GM21528 (cell line): ENCODE measurements at regions not wholly inside any gene's neighbourhood (a gene's known extent, or its start where the extent isn't known, plus 50 kb on each side); places are given as distances from the start of the nearest gene placed in this dataset.
A peak's percentile ranks its signal among the peaks of the same experiment; 100 is the strongest.

Source experiments
- ATAC-seq: cut with Tn5 transposase; IDR thresholded peaks from one replicate; pipeline ENCODE4 v1.9.1; 2021; ENCODE audit warnings: mild to moderate bottlenecking, moderate library complexity; ENCODE audit not compliant: unreplicated experiment, low FRiP score

DNA sequence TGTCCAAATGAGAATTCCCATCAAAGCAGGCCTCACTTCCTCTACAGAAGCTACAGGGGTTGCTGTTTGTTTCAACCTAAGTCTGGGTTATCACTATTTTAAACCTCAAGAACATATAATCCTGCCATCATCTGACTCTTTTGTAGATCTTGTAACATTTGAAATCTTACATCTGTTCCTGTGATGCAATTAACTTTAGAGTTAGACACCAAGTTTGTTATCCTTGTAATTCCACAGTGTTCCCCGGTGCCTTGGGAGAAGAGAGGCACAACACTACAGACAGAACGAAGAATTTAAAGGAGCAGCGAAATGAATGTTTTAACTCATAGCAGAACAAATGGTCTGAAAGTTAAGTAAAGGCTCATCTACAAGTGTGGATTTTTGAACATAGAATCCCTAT, 116.1 kb downstream of the UCHL5 start:
- no peak for ATAC-seq

DNA sequence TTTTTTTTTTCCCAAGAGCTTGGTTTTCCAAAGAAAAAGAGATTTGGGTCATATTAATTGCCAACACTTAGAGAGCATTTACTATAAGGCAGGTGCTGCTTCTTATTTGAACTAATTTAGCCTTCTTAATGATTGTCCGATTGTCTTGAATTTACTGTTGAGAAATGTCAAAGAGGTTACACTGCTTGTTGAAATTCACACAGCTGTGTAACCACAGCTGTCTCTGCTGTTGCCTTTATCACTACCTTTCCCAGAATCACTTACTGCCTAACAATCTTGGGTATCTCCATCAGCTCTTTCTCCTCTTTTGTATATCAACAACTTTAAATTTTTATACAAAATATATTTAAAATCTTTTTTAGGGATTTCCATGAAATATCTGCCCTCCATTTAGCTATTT, 115.6 kb downstream of the UCHL5 start:
- ATAC-seq: no peak

DNA sequence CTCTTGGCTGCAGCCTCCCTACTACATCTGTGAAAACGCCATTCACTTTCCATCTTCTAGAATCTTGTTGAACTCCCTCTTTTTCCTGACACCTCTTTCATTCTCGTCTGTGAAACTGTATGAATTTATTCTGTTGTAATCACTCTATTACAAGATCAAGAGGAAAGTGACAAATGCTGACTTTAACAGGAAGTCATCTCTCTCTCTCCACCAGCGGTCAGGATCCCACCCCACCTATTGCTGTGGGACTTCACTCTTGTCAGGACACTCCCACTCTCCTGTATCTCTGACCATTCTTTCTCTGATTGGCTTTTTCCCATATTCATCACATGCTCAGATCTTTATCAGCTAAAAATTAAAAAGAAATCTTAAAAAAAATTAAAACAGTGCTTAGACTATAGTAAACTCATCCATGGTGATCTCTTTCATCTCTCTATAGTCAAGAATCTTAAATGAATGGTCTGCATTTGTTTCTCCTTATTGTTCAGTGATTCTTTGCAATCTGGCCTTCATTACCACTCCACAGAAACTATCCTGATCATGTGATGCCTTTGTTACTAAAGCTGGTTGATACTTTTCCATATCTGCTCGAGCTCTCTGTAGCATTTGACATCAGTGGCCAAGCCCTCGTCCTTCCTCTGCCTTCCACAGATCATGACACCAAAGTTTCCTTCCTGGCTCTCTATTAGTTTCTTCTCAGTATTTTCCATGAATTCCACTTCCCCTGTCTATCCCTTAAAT, 113.6 kb downstream of the UCHL5 start:
- ATAC-seq: no peak

DNA sequence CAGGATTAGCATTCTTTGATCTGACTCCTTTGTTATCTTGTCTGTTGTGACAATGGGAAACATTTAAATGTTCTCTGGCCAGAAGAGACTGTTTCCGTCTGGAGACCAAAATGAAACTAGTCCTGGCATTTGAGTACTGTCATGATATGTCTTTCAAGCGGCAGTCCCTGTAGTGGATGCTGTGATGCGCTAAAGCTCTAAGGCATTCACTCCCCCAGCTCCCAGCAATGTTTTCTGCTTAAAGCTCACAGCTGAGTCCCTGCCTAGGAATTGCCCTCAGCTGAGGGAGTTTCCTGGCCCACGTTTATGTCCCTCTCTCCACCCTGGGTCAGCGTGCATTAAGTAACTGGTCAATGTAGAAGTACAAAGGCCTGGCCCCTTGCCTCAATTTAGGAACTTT, 109.4 kb downstream of the UCHL5 start:
- ATAC-seq: no peak

DNA sequence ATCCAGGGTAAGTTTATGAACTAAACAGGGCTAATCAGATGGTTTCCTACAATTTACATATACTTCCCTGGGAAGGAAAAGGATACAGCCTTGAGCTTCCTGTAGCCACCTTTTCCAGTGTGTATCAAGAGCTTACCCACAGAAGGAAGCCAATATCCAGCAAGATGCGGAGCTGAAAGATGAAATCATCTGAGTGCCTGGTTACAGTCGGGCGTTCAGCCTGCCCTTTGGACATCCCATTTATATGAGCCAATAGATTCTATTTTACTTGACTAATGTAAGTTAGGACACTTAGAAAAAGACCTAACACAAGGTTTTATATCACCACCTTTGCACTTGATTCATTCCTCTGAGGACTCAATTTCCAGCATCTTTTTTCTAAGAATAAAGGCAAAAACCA, 108.2 kb downstream of the UCHL5 start:
- ATAC-seq: no peak

DNA sequence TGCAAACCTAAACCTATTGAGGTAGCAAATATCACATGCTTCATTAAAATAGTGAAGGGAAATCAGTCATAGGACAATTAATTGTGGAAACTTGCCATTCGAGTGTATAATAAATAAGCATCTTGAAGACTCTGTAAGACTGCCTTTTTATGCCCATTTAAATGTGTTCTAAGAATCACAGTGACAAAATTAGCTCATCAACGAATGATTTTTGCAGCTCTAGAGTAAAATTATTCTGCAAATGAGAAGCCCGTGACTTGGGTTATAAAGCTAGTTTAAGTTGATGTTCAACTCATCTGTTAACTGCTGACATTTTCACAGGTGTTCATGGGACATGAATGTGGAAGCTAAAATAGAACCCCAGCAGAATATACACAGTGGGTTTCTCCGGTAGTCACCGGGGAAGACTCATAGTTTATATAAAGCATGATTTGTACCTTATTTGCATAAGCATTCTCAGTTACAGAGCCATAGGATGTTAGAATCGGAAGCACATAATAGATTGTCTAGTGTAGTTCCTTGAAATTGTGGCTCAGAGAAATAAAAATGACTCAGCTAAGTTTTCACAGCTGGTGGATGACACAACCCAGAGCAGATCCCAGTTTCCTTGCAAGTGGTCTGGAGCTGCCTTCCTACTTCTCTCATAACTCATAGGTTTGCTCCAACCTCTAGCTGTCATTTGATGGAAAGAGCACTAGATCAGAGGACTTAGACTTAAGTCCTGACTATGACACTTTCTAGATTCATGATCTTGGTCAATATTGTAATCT, 107.3 kb downstream of the UCHL5 start:
- peak; percentile 96 for ATAC-seq

DNA sequence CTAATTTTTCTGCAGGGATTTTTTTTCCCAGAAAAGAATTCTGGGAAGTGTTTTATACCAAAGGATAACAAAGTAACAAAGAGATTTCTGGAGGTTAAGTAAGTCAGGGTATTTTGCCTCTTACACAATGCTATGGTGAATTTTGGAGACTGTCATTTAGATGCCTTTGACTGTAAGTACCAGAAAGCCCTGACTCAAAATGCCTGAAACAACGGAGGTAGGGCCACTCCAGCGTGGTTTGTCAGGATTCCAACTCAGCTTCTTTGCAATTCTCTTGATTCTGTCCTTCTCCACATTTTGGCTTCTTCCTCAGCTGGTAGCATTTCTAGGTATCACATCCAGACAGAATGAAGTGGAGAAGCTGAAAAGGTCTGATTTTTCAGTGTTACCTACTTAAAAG, 106.5 kb downstream of the UCHL5 start:
- no peak for ATAC-seq

DNA sequence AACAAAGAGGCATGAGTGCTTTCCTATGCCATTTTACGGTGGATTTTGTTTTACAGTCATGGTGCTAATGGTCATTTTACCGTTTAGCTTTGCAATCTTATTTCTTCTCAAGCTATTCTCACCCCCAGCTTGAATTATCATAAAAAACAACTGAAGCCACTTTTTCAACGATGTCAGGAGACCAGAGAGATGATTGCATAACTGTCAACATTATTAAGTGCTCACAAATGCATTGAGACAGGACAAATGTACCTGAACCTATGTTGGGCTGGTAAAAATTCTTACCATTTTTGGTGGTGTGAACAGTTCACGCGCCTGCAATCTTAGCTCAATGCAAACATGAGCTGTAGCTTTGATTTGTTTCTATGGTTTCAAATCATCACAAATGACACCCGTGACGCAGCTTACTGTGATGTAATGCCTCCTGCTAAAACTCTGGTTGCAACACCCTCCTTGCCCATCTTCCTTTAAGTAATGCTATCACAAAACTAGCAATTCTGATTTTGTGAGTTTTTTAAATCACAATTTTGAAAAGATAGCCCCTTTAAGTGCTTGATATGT, 104.4 kb downstream of the UCHL5 start:
- ATAC-seq: no peak

DNA sequence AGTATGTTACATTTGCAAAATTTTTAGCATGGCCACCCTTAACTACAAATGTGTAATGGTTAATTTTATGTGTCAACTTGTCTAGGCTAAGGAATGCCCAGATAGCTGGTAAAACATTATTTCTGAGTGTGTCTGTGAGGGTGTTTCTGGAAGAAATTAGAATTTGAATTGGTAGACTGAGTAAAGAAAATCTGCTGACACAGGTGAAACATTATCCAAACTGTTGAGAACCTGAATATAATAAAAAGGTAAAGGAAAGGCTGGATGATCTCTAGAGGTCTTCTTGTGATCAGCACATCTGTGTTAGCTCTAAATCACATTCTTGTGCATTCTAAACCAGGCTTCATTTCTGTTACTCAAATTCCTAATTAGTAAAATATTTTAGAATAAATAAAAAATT, 100.8 kb downstream of the UCHL5 start:
- no peak for ATAC-seq

DNA sequence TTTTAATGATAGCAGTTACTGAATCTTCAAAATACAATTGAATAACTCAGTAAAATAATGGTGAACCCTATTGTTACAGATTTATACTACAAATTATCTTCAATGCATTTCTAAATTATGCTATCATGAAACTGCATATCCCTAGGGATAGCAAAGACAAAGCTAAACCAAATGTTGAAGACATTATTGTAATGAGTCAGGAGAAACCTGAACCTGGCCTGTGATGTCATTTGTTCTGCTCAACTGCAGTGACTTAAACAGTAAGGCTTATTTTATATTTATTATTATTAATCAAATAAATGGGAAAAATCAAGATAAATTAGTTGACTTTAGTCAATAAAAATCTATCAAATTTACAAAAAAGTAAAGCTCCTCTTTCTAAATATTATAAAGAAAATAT, 100.3 kb downstream of the UCHL5 start:
- ATAC-seq: no peak

DNA sequence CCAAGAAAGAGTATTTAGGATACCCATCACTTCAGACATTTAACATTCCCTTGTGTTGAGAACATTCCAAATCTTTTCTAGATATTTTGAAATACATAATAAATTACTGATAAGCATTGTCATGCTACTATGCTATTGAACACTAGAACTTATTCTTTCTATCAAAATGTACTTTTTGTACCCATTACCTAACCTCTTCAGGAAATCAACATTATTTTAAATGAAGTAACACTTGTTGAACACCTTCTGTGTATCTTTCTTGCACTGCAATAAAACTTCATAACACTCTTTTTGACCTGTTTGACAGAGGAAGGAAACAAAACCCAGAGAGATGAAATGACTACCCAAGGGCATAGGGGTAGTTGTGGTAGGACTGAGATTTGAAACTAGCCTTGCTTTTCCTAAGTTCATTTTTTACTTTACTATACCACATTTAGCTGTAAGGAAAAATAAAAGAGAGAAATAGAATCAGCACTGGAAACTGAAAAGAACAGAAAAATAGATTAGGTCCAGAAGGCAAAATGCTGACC, 99.4 kb downstream of the UCHL5 start:
- ATAC-seq: no peak
